Loucy (cell line): ENCODE measurements at regions not wholly inside any gene's neighbourhood (a gene's known extent, or its start where the extent isn't known, plus 50 kb on each side); places are given as distances from the start of the nearest gene placed in this dataset.

Source experiments
- H2AFZ ChIP-seq: fragments of 200-600 bp; sonication (generic); 2 replicates; pipeline ENCODE4 v1.6.0; 2016; ENCODE audit warnings: antibody characterized with exemption, mild to moderate bottlenecking, low read length, moderate library complexity
- H3F3A ChIP-seq: fragments of 200-600 bp; 2 replicates; pipeline ENCODE4 v1.6.0; 2016; ENCODE audit warnings: antibody characterized with exemption, low read depth, mild to moderate bottlenecking
- H3K27me3 ChIP-seq: fragments of 200-600 bp; sonication (generic); 2 replicates; pipeline ENCODE4 v1.6.1; 2014; ENCODE audit warnings: low read length, mild to moderate bottlenecking; ENCODE audit not compliant: insufficient read depth, poor library complexity, severe bottlenecking
- H3K36me3 ChIP-seq: fragments of 200-600 bp; sonication (generic); 2 replicates; pipeline ENCODE4 v1.6.1; 2016; ENCODE audit warnings: low read length; ENCODE audit not compliant: insufficient read depth
- H3K4me1 ChIP-seq: fragments of 200-600 bp; sonication (generic); 2 replicates; pipeline ENCODE4 v1.5.1; 2014; ENCODE audit warnings: low read length, mild to moderate bottlenecking; ENCODE audit not compliant: insufficient read depth, poor library complexity, severe bottlenecking
- H3K4me2 ChIP-seq: fragments of 200-600 bp; sonication (generic); 2 replicates; pipeline ENCODE4 v1.6.0; 2014; ENCODE audit warnings: antibody characterized with exemption, low read length, low read depth, mild to moderate bottlenecking; ENCODE audit not compliant: poor library complexity, severe bottlenecking
- H3K4me3 ChIP-seq: fragments of 200-600 bp; sonication (generic); 2 replicates; pipeline ENCODE4 v1.5.1; 2014; ENCODE audit warnings: low read length, mild to moderate bottlenecking, mixed read lengths; ENCODE audit not compliant: poor library complexity, severe bottlenecking
- H3K79me2 ChIP-seq: fragments of 200-600 bp; sonication (generic); 2 replicates; pipeline ENCODE4 v1.6.1; 2014; ENCODE audit warnings: low read length; ENCODE audit not compliant: insufficient read depth
- H3K9ac ChIP-seq: fragments of 200-600 bp; sonication (generic); 2 replicates; pipeline ENCODE4 v1.6.0; 2014; ENCODE audit warnings: mild to moderate bottlenecking, low read depth, low read length, moderate library complexity; ENCODE audit not compliant: poor library complexity, severe bottlenecking
- H3K9me2 ChIP-seq: fragments of 200-600 bp; sonication (generic); replicated peaks from 2 replicates; pipeline ENCODE4 v1.6.1; 2016; ENCODE audit warnings: low read depth, low read length, mixed read lengths
- H3K9me3 ChIP-seq: fragments of 200-600 bp; sonication (generic); 2 replicates; pipeline ENCODE4 v1.6.1; 2014; ENCODE audit warnings: mild to moderate bottlenecking, antibody characterized with exemption, low read length, low read depth; ENCODE audit not compliant: insufficient read depth
- H4K20me1 ChIP-seq: fragments of 200-600 bp; sonication (generic); 2 replicates; pipeline ENCODE4 v1.6.0; 2014; ENCODE audit warnings: antibody characterized with exemption, low read length, mild to moderate bottlenecking; ENCODE audit not compliant: insufficient read depth, poor library complexity, severe bottlenecking
- EZH2phosphoT487 ChIP-seq: fragments of 200-600 bp; IDR thresholded peaks from 2 replicates; pipeline ENCODE4 v1.6.1; 2018; ENCODE audit warnings: antibody characterized with exemption, mild to moderate bottlenecking, moderate library complexity, borderline replicate concordance
- TF ChIP-seq, protein P1 (sequence below): fragments of 200-600 bp; sonication (generic); conservative IDR thresholded peaks from 2 replicates; pipeline ENCODE4 v1.5.1; 2014; ENCODE audit warnings: mild to moderate bottlenecking, antibody characterized with exemption, low read length

DNA sequence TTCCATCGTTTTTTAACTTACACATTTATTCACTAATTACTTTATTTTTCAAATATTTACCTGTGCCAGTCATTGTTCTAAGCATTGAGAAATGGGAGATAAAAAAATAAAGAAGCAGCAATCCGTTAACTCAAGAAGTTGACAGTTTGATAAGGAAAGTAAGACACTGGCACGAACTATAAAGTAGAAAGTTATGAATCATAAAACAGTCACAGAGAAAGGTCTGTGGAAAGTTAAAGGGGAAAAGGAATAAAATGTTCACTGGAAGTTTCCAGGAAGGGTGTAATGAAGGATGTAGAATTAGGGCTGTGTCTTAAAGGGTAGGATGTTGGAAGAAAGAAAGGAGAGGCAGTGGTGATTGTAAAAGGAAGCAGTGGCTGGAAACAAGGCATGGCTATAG, 118.9 kb downstream of the RDH14 start:
- Histone ChIP-seq H2AFZ (no peak overlapping the region), H3K79me2 (no peaks in the 10 kb centered on the region)

DNA sequence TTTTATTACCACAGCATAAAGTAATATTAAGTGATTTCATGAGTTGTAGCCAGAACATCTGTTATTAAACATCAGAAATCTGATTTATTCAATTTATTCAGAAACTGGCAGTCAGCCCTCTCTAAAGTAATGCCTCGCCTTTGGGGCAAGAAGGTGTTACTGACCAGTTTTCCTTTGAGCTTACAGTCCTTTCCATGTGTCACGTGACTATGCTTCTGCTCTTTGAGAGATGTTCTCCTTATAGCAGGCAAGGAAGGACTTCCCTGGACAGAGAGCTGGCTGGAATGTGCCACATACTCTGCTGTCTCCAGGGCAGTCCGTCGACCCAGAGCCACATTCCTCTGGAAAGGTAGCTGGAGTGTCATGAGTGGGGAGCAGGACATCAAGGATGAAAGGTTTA, 119.7 kb downstream of the RDH14 start:
- H3K36me3 ChIP-seq = no peaks in the 10 kb centered on the region
- H3K9me3 ChIP-seq = no peaks in the 10 kb centered on the region
- H3K9ac ChIP-seq = no peak overlapping the region
- TF ChIP-seq EZH2phosphoT487 = no peak
- TF ChIP-seq, protein P1, sequence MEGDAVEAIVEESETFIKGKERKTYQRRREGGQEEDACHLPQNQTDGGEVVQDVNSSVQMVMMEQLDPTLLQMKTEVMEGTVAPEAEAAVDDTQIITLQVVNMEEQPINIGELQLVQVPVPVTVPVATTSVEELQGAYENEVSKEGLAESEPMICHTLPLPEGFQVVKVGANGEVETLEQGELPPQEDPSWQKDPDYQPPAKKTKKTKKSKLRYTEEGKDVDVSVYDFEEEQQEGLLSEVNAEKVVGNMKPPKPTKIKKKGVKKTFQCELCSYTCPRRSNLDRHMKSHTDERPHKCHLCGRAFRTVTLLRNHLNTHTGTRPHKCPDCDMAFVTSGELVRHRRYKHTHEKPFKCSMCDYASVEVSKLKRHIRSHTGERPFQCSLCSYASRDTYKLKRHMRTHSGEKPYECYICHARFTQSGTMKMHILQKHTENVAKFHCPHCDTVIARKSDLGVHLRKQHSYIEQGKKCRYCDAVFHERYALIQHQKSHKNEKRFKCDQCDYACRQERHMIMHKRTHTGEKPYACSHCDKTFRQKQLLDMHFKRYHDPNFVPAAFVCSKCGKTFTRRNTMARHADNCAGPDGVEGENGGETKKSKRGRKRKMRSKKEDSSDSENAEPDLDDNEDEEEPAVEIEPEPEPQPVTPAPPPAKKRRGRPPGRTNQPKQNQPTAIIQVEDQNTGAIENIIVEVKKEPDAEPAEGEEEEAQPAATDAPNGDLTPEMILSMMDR = no peak
- no peak overlapping the region for H3K4me3 ChIP-seq
- no peaks in the 10 kb centered on the region for H3K9me2 ChIP-seq
- no peaks in the 10 kb centered on the region for H4K20me1 ChIP-seq
- H3K4me2 ChIP-seq = no peak overlapping the region
- no peaks in the 10 kb centered on the region for H3K79me2 ChIP-seq
- H3K27me3 ChIP-seq = no peaks in the 10 kb centered on the region
- H3F3A ChIP-seq = no peaks in the 10 kb centered on the region
- no peak overlapping the region for H2AFZ ChIP-seq
- H3K4me1 ChIP-seq = no peaks in the 10 kb centered on the region

More for the DNA sequence above, 118.9 kb downstream of the RDH14 start:
- TF ChIP-seq EZH2phosphoT487 = no peak
- TF ChIP-seq, protein P1 = no peak
- H3K4me2 ChIP-seq = no peak overlapping the region
- H3K36me3 ChIP-seq = no peaks in the 10 kb centered on the region
- no peaks in the 10 kb centered on the region for H3K9me3 ChIP-seq
- H3K4me3 ChIP-seq = no peak overlapping the region
- no peaks in the 10 kb centered on the region for H3K9me2 ChIP-seq
- H4K20me1 ChIP-seq = no peaks in the 10 kb centered on the region
- no peak overlapping the region for H3K9ac ChIP-seq
- no peaks in the 10 kb centered on the region for H3K4me1 ChIP-seq
- no peaks in the 10 kb centered on the region for H3K27me3 ChIP-seq
- H3F3A ChIP-seq = no peaks in the 10 kb centered on the region

DNA sequence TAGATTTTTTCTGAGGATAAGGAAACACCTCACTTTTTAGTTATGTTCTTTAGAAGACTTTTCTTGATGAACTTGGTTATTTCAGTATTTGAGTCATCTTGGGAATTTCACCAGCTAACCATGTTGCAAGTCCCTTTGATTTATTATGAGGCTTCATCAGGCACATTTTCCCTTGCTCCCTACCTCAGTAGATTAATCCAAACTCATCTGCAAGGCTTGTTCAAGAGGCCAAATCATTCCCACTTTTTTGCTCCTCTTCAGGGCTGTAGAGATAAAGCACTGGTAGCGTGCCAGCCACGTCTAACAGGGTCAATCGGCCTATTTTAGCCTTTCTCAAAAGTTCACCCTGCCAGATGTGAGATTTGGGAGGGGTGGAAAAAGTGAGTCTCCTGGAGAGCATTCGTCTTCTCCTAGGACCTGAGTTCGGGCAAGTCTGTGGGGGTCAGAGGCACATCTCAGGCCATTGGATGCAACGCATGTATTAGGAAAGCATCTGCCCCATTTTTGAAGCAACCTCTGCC, 120.3 kb downstream of the RDH14 start:
- H3K79me2 ChIP-seq = no peaks in the 10 kb centered on the region
- H3K4me2 ChIP-seq = no peak overlapping the region
- no peaks in the 10 kb centered on the region for H3K9me3 ChIP-seq
- H3K36me3 ChIP-seq = no peaks in the 10 kb centered on the region
- TF ChIP-seq EZH2phosphoT487 = no peak
- TF ChIP-seq, protein P1 = no peak
- no peak overlapping the region for H2AFZ ChIP-seq
- no peaks in the 10 kb centered on the region for H3F3A ChIP-seq
- H3K9me2 ChIP-seq = no peaks in the 10 kb centered on the region
- H4K20me1 ChIP-seq = no peaks in the 10 kb centered on the region
- H3K4me3 ChIP-seq = no peak overlapping the region
- no peak overlapping the region for H3K9ac ChIP-seq
- H3K4me1 ChIP-seq = no peaks in the 10 kb centered on the region
- H3K27me3 ChIP-seq = no peaks in the 10 kb centered on the region
